ENCODE measurements at regions not wholly inside any gene's neighbourhood (a gene's known extent, or its start where the extent isn't known, plus 50 kb on each side); places are given as distances from the start of the nearest gene placed in this dataset.
"Not testable (repeated sequence)": the region's sequence is repeated elsewhere in the genome, so short reads cannot be mapped to it uniquely, and the experiment has no call there.

GRCh38 chr2:220743203-220743602, 828.9 kb downstream of the EPHA4 start:
- FAIRE-seq (no peak), DNase-seq (ENCODE audit: extremely low spot score, insufficient read length, low read depth) (no peak)

GRCh38 chr2:220744861-220745260, 827.2 kb downstream of the EPHA4 start:
- no peak for FAIRE-seq

GRCh38 chr2:220745682-220746081, 826.4 kb downstream of the EPHA4 start:
- FAIRE-seq = no peak
- DNase-seq (ENCODE audit: extremely low spot score, insufficient read length, low read depth) = no peak

More at GRCh38 chr2:220744861-220745260, 827.2 kb downstream of the EPHA4 start:
- no peak for DNase-seq (ENCODE audit: extremely low spot score, insufficient read length, low read depth)

GRCh38 chr2:220747736-220748135, 824.4 kb downstream of the EPHA4 start:
- no peak for FAIRE-seq
- no peak for DNase-seq (ENCODE audit: extremely low spot score, insufficient read length, low read depth)

GRCh38 chr2:220748875-220749479, 823.1 kb downstream of the EPHA4 start:
- FAIRE-seq = no peak
- DNase-seq (ENCODE audit: extremely low spot score, insufficient read length, low read depth) = no peak

- FAIRE-seq (no peak), DNase-seq (ENCODE audit: extremely low spot score, insufficient read length, low read depth) (no peak)
Measured at GRCh38 chr2:220753486-220753885, 818.6 kb downstream of the EPHA4 start.

- DNase-seq (ENCODE audit: extremely low spot score, insufficient read length, low read depth) (no peak), FAIRE-seq (no peak)
Measured at GRCh38 chr2:220756653-220757052, 815.5 kb downstream of the EPHA4 start.

GRCh38 chr2:220758376-220758775, 813.7 kb downstream of the EPHA4 start:
- not testable (repeated sequence) for FAIRE-seq; DNase-seq (ENCODE audit: extremely low spot score, insufficient read length, low read depth)

- no peak for DNase-seq (ENCODE audit: extremely low spot score, insufficient read length, low read depth)
- no peak for FAIRE-seq
Measured at GRCh38 chr2:220764171-220764570, 807.9 kb downstream of the EPHA4 start.

- FAIRE-seq = no peak
Measured at GRCh38 chr2:220767591-220768255, 804.4 kb downstream of the EPHA4 start.

GRCh38 chr2:220775856-220776488, 796.1 kb downstream of the EPHA4 start:
- FAIRE-seq = no peak
- no peak for DNase-seq (ENCODE audit: extremely low spot score, insufficient read length, low read depth)

More at GRCh38 chr2:220767591-220768255, 804.4 kb downstream of the EPHA4 start:
- no peak for DNase-seq (ENCODE audit: extremely low spot score, insufficient read length, low read depth)

GRCh38 chr2:220779076-220779475, 793.0 kb downstream of the EPHA4 start:
- DNase-seq (ENCODE audit: extremely low spot score, insufficient read length, low read depth); FAIRE-seq: not testable (repeated sequence)

- FAIRE-seq = no peak
- no peak for DNase-seq (ENCODE audit: extremely low spot score, insufficient read length, low read depth)
Measured at GRCh38 chr2:220779511-220779910, 792.6 kb downstream of the EPHA4 start.

- FAIRE-seq (no peak), DNase-seq (ENCODE audit: extremely low spot score, insufficient read length, low read depth) (no peak)
Measured at GRCh38 chr2:220779931-220780330, 792.2 kb downstream of the EPHA4 start.

- FAIRE-seq (no peak), DNase-seq (ENCODE audit: extremely low spot score, insufficient read length, low read depth) (no peak)
Measured at GRCh38 chr2:220781622-220782241, 790.4 kb downstream of the EPHA4 start.

- FAIRE-seq = no peak
Measured at GRCh38 chr2:220782609-220783113, 789.4 kb downstream of the EPHA4 start.

GRCh38 chr2:220783671-220784070, 788.4 kb downstream of the EPHA4 start:
- FAIRE-seq (no peak), DNase-seq (ENCODE audit: extremely low spot score, insufficient read length, low read depth) (no peak)

More at GRCh38 chr2:220782609-220783113, 789.4 kb downstream of the EPHA4 start:
- no peak for DNase-seq (ENCODE audit: extremely low spot score, insufficient read length, low read depth)

GRCh38 chr2:220785178-220785577, 786.9 kb downstream of the EPHA4 start:
- FAIRE-seq = no peak
- DNase-seq (ENCODE audit: extremely low spot score, insufficient read length, low read depth) = no peak

- FAIRE-seq (no peak), DNase-seq (ENCODE audit: extremely low spot score, insufficient read length, low read depth) (no peak)
Measured at GRCh38 chr2:220786216-220786615, 785.9 kb downstream of the EPHA4 start.

GRCh38 chr2:220787251-220787650, 784.9 kb downstream of the EPHA4 start:
- FAIRE-seq = no peak

GRCh38 chr2:220789961-220790360, 782.1 kb downstream of the EPHA4 start:
- FAIRE-seq = no peak
- no peak for DNase-seq (ENCODE audit: extremely low spot score, insufficient read length, low read depth)

More at GRCh38 chr2:220787251-220787650, 784.9 kb downstream of the EPHA4 start:
- DNase-seq (ENCODE audit: extremely low spot score, insufficient read length, low read depth) = no peak
